HEK293T (cell line): ENCODE measurements at regions not wholly inside any gene's neighbourhood (a gene's known extent, or its start where the extent isn't known, plus 50 kb on each side); places are given as distances from the start of the nearest gene placed in this dataset.

Experiments used
- CTCF ChIA-PET: fragments of 350-600 bp; formaldehyde crosslinking; extraction: SDS; loops from one replicate; lab custom pipeline; 2021; ENCODE audit warnings: antibody characterized with exemption, inconsistent platforms; lab: Yijun Ruan, JAX
- POLR2A ChIA-PET: fragments of 350-600 bp; formaldehyde crosslinking; extraction: SDS; loops from one replicate; lab custom pipeline; 2020; ENCODE audit warnings: antibody characterized with exemption, inconsistent platforms; lab: Yijun Ruan, JAX
- DNase-seq: peaks from one replicate; pipeline ENCODE4 v3.0.0; 2012; ENCODE audit warnings: mixed read lengths; ENCODE audit errors: extremely low spot score
- ARNT ChIP-seq: fragments of 450-650 bp; IDR thresholded peaks from 2 replicates; pipeline ENCODE4 v1.6.1; 2017; ENCODE audit warnings: mild to moderate bottlenecking
- BHLHE40 ChIP-seq: fragments of 450-650 bp; IDR thresholded peaks from 2 replicates; pipeline ENCODE4 v1.6.1; 2016; ENCODE audit warnings: mild to moderate bottlenecking, moderate library complexity, borderline replicate concordance
- CTBP1 ChIP-seq: fragments of 450-650 bp; IDR thresholded peaks from 2 replicates; pipeline ENCODE4 v1.6.1; 2016; ENCODE audit warnings: borderline replicate concordance
- ELF4 ChIP-seq: fragments of 450-650 bp; IDR thresholded peaks from 2 replicates; pipeline ENCODE4 v1.6.1; 2017; ENCODE audit warnings: antibody characterized with exemption
- FOXA1 ChIP-seq: fragments of 450-650 bp; IDR thresholded peaks from 2 replicates; pipeline ENCODE4 v1.6.1; 2016; ENCODE audit warnings: mild to moderate bottlenecking
- FOXK2 ChIP-seq: fragments of 450-650 bp; IDR thresholded peaks from 2 replicates; pipeline ENCODE4 v1.6.1; 2016; ENCODE audit warnings: mild to moderate bottlenecking
- FOXM1 ChIP-seq: fragments of 450-650 bp; IDR thresholded peaks from 2 replicates; pipeline ENCODE4 v1.6.1; 2017; ENCODE audit warnings: mild to moderate bottlenecking, borderline replicate concordance
- HDGF ChIP-seq: fragments of 450-650 bp; IDR thresholded peaks from 2 replicates; pipeline ENCODE4 v1.6.1; 2017; ENCODE audit warnings: antibody characterized with exemption, borderline replicate concordance
- L3MBTL2 ChIP-seq: fragments of 450-650 bp; conservative IDR thresholded peaks from 2 replicates; pipeline ENCODE4 v1.6.1; 2016; ENCODE audit warnings: mild to moderate bottlenecking
- LEF1 ChIP-seq: fragments of 450-650 bp; IDR thresholded peaks from 2 replicates; pipeline ENCODE4 v1.6.1; 2017; ENCODE audit warnings: mild to moderate bottlenecking, borderline replicate concordance
- NFRKB ChIP-seq: fragments of 450-650 bp; IDR thresholded peaks from 2 replicates; pipeline ENCODE4 v1.6.1; 2016; ENCODE audit warnings: mild to moderate bottlenecking, moderate library complexity
- SP1 ChIP-seq: fragments of 450-650 bp; IDR thresholded peaks from 2 replicates; pipeline ENCODE4 v1.6.1; 2017
- SUZ12 ChIP-seq: fragments of 450-650 bp; IDR thresholded peaks from 2 replicates; pipeline ENCODE4 v1.6.1; 2016; ENCODE audit warnings: mild to moderate bottlenecking
- TARDBP ChIP-seq: fragments of 450-650 bp; IDR thresholded peaks from 2 replicates; pipeline ENCODE4 v1.6.1; 2016
- ZNF384 ChIP-seq: fragments of 450-650 bp; IDR thresholded peaks from 2 replicates; pipeline ENCODE4 v1.6.1; 2016
- TF ChIP-seq, protein P1 (sequence below): fragments of 450-650 bp; IDR thresholded peaks from 2 replicates; pipeline ENCODE4 v1.6.1; 2016

DNA sequence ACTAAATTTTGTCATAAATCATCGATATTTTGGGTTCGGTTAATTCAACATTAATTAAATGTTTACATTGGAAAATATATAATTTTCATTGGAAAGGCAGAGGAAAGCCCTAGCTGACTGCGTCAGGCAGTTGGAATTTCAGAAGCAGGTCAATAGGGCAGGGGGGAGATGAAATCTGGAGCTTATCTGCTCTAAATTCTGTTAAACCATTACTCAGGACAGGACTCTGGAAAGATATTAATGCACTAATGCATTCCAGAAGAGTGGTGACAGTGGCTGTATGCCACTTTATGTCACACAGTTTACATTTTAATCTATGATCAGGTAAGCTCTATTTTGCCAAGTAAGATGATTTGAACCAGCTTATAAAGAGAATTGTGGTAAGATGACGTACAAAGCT, 153.0 kb upstream of the B3GALT2 start:
- no peak for DNase-seq
- ChIA-PET CTCF (interaction anchor here (0.9 kb wide), 1 partner anchor 148 kb away, joined by 3 read pairs; no protein-coding TSS in a partner anchor), POLR2A (no interaction called here)
- TF ChIP-seq HDGF (no peak), FOXM1 (no peak), SUZ12 (no peak), CTBP1 (no peak), ELF4 (no peak), LEF1 (no peak), BHLHE40 (no peak), ARNT (no peak), NFRKB (no peak), FOXK2 (no peak), TARDBP (no peak), SP1 (no peak), FOXA1 (no peak), ZNF384 (no peak), L3MBTL2 (no peak)
- TF ChIP-seq, protein P1, sequence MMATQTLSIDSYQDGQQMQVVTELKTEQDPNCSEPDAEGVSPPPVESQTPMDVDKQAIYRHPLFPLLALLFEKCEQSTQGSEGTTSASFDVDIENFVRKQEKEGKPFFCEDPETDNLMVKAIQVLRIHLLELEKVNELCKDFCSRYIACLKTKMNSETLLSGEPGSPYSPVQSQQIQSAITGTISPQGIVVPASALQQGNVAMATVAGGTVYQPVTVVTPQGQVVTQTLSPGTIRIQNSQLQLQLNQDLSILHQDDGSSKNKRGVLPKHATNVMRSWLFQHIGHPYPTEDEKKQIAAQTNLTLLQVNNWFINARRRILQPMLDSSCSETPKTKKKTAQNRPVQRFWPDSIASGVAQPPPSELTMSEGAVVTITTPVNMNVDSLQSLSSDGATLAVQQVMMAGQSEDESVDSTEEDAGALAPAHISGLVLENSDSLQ, result no peak

DNA sequence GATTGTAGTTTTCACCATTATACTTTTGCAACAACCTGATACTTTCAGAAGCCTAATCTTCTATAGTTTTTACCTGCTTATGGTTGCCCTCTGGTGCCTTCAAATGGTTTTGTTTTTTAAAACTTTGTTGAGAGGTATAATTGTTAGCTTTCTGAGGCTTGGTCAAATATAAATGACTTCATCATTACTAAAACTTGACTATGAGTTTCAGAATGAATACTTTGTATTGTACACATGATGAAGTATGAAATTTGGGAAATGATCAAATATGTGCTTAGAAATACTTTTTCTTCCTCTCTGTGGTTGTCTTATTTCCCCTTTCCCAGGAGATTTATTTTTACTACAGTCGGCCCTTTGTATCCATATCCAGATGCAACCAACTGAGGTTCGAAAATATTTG, 151.8 kb upstream of the B3GALT2 start:
- TF ChIP-seq FOXM1 (no peak), TARDBP (no peak)
- TF ChIP-seq, protein P1, result no peak
- CTCF ChIA-PET, result interaction anchor here (0.9 kb wide), 1 partner anchor 147 kb away, joined by 3 read pairs; no protein-coding TSS in a partner anchor
- POLR2A ChIA-PET, result no interaction called here
- no peak for DNase-seq

DNA sequence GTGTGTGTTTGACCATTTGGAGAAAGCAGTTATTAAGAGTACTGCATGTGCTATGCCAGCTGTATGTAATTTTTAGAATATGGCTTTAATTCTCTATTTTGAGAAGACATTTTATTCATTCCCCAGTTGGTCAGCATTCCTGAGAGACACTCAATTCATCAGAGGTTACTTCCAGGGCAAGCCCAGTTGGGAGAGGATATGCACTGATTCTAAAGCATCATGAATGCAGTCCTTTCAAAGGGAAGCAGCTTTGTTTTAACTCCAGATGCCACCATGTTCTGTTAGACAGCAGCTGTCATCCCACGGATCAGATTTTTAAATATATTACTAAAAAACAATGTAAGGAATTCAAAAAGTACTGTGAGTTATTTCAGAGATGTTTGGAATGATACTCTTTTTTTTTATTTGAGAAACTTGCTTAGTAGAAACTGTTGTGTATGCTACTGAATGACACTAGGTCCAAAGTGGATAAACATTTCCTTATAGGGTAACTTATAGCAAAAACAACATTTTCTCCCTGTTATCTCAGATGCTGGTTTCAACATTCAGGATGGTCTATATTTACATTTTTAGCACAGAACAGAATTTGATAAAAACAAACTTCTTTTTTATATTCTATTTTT, 149.5 kb upstream of the B3GALT2 start:
- CTCF ChIA-PET, result no interaction called here
- DNase-seq, result no peak
- no peak for TF ChIP-seq CTBP1
- TF ChIP-seq, protein P1, result no peak
- no peak for TF ChIP-seq FOXK2
- TF ChIP-seq ZNF384, result no peak
- POLR2A ChIA-PET, result no interaction called here

DNA sequence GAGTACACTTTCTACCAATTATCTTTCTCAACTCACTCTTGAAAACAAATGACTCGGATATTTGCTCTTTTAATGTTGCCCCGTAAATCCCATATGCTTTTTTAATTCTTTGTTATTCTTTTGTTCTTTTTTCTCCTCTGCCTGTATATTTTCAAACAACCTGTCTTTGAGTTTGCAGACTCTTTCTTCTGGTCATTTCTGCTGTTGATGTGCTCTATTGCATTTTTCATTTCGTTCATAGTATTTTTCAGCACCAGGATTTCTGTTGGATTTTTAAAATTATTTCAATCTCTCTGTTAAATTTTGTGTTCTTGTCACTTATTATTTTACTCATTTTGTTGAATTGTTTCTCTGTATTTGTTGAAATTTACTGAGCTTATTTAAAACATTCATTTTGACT, 146.8 kb upstream of the B3GALT2 start:
- ChIA-PET CTCF (no interaction called here), POLR2A (no interaction called here)
- no peak for DNase-seq
- TF ChIP-seq BHLHE40 (no peak), CTBP1 (no peak), LEF1 (no peak), FOXA1 (no peak), FOXK2 (no peak), TARDBP (no peak), L3MBTL2 (no peak), ZNF384 (no peak), ARNT (no peak), HDGF (no peak), ELF4 (no peak)
- TF ChIP-seq, protein P1, result no peak

DNA sequence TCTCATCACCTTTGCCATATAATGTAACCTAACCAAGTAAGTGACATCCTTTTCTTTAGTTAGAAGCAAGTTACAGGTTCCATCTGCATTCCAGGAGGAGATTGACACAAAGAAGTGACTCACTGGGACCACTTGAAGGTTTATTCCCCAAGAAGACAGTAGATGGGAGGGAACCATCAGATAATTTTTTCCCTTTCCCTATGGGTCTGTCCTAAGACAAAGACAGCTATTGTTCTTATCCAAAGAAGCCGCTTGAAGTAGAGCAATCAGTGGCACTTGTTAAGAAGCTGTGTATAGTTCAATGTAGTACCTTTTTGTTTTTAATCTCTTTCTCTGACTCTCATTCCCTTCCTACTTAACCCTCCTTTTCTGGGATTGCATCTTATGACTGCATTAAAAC, 139.9 kb upstream of the B3GALT2 start:
- CTCF ChIA-PET, result no interaction called here
- DNase-seq, result no peak
- TF ChIP-seq SUZ12 (no peak), FOXK2 (no peak), ELF4 (no peak), FOXA1 (no peak), ARNT (no peak), L3MBTL2 (no peak), SP1 (no peak), HDGF (no peak), FOXM1 (no peak), TARDBP (no peak), BHLHE40 (no peak), NFRKB (no peak), LEF1 (no peak), CTBP1 (no peak), ZNF384 (no peak)
- TF ChIP-seq, protein P1, result no peak
- POLR2A ChIA-PET, result no interaction called here
